ENCODE measurements at regions not wholly inside any gene's neighbourhood (a gene's known extent, or its start where the extent isn't known, plus 50 kb on each side); places are given as distances from the start of the nearest gene placed in this dataset.

- H3K27ac ChIP-seq, result no peak overlapping the region
These were observed 156.0 kb upstream of the SALL1 start for GRCh38 chr16:51306886-51307595.

DNA sequence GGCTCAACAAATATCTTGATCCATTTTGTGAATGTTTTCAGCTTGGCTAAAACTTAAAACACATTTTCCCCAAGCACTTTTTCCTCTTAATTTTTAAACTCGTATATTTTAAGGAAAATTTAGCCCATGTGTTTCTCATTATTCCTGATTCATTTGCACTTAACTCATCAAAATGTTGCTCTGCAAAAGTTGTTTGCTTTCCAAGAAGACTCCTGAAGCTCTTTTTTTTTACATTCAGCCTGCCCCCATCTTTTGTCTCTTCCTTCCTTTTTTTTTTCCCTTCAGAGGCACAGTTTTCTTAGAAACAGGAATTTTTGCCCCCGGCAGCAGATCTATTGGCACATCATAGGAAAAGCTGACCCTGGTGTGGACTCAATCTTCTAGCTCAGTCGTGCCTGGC, 155.0 kb upstream of the SALL1 start:
- H3K4me1 ChIP-seq, result no peaks in the 10 kb centered on the region
- intact Hi-C loops (cut with DNase I), result no loop called here
- ATAC-seq (no peak), DNase-seq (no peak)
- H3K4me3 ChIP-seq, result no peak overlapping the region
- H3K27ac ChIP-seq, result no peak overlapping the region
- H3K36me3 ChIP-seq, result no peaks in the 10 kb centered on the region
- no peaks in the 10 kb centered on the region for H3K9me3 ChIP-seq
- H3K27me3 ChIP-seq, result no peaks in the 10 kb centered on the region
- TF ChIP-seq CTCF (IDR thresholded peaks at IDR 0.05), result no peak

More at GRCh38 chr16:51306886-51307595, 156.0 kb upstream of the SALL1 start:
- TF ChIP-seq CTCF (IDR thresholded peaks at IDR 0.05), result no peak
- H3K4me3 ChIP-seq, result no peak overlapping the region
- intact Hi-C loops (cut with DNase I), result no loop called here
- no peaks in the 10 kb centered on the region for H3K9me3 ChIP-seq
- DNase-seq (no peak), ATAC-seq (no peak)
- H3K36me3 ChIP-seq, result no peaks in the 10 kb centered on the region
- no peaks in the 10 kb centered on the region for H3K27me3 ChIP-seq
- no peaks in the 10 kb centered on the region for H3K4me1 ChIP-seq

GRCh38 chr16:51305337-51305736, 154.3 kb upstream of the SALL1 start:
- TF ChIP-seq CTCF (IDR thresholded peaks at IDR 0.05), result no peak
- Histone ChIP-seq H3K9me3 (peaks cover 0 to 2% of the 10 kb centered on the region in 2 donors), H3K27ac (no peak overlapping the region), H3K4me1 (no peaks in the 10 kb centered on the region), H3K4me3 (no peak overlapping the region), H3K27me3 (no peaks in the 10 kb centered on the region), H3K36me3 (no peaks in the 10 kb centered on the region)
- ATAC-seq (no peak), DNase-seq (no peak)
- intact Hi-C loops (cut with DNase I), result no loop called here

DNA sequence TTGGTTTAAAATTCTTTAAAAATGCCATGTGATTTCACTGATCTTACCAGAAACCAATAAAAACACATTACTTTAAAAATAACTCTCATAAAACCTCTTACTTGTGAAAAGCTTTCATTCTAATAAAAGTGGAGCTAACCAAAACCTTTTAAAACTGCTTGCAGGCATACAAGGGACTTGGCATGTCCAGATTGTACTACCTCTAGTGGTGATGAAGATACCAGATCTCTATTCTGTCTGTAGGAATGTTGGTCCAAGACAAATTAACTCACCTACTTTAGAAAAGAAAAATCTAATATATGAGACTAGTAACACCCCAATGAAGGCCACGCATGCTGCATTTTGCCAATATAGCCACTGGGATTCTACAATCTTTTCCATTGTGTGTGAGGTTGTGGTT, 151.0 kb upstream of the SALL1 start:
- DNase-seq (no peak), ATAC-seq (no peak)
- Histone ChIP-seq H3K36me3 (no peaks in the 10 kb centered on the region), H3K27ac (no peak overlapping the region), H3K4me3 (no peak overlapping the region), H3K27me3 (no peaks in the 10 kb centered on the region), H3K9me3 (peaks cover 0 to 24% of the 10 kb centered on the region in 2 donors), H3K4me1 (no peaks in the 10 kb centered on the region)
- intact Hi-C loops (cut with DNase I), result no loop called here
- no peak for TF ChIP-seq CTCF (IDR thresholded peaks at IDR 0.05)

DNA sequence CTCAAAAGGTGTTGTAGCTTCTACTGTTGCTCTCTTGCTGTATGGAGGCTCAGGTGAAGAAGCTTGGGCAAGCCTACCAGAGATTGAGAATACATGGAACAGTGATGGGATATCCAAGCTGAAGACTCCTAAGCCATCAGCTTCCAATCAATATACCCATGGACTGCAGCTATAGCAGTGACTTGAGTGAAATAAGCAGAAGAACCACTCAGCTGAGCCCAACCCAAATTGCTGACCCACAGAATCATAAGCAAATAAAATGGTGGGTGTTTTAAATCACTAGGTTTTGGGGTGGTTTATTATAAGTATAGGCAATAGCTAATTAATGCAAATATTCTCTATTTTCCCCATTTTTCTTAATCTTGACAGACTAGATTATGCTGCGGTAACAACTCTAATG, 147.7 kb upstream of the SALL1 start:
- Histone ChIP-seq H3K9me3 (peaks cover 0 to 35% of the 10 kb centered on the region in 2 donors), H3K27me3 (no peaks in the 10 kb centered on the region), H3K4me3 (no peak overlapping the region), H3K27ac (no peak overlapping the region), H3K4me1 (no peaks in the 10 kb centered on the region), H3K36me3 (no peaks in the 10 kb centered on the region)
- no peak for TF ChIP-seq CTCF (IDR thresholded peaks at IDR 0.05)
- DNase-seq (no peak), ATAC-seq (no peak)
- intact Hi-C loops (cut with DNase I), result no loop called here
